Fibroblast of skin of right biceps (primary cell): ENCODE measurements at regions not wholly inside any gene's neighbourhood (a gene's known extent, or its start where the extent isn't known, plus 50 kb on each side); places are given as distances from the start of the nearest gene placed in this dataset.
A peak's percentile ranks its signal among the peaks of the same experiment; 100 is the strongest.
"Not testable (repeated sequence)": the region's sequence is repeated elsewhere in the genome, so short reads cannot be mapped to it uniquely, and the experiment has no call there.

Experiments
- DNase-seq: peaks from one replicate; pipeline ENCODE4 v3.0.0-alpha.2; 2013

GRCh38 chr13:57784633-57785032 is 153.1 kb downstream of the PCDH17 start:
- no peak for DNase-seq

GRCh38 chr13:57787058-57787791 is 155.7 kb downstream of the PCDH17 start:
- no peak for DNase-seq

- DNase-seq, result no peak
Measured at GRCh38 chr13:57799624-57800023, 168.1 kb downstream of the PCDH17 start.

GRCh38 chr13:57813651-57814050 is 182.1 kb downstream of the PCDH17 start:
- DNase-seq, result peak; percentile 25

- peak; percentile 20 for DNase-seq
Measured at GRCh38 chr13:57815600-57815999, 184.1 kb downstream of the PCDH17 start.

GRCh38 chr13:57820924-57821323 is 189.4 kb downstream of the PCDH17 start:
- no peak for DNase-seq

GRCh38 chr13:57823704-57824103 is 192.2 kb downstream of the PCDH17 start:
- no peak for DNase-seq

GRCh38 chr13:57824121-57824520 is 192.6 kb downstream of the PCDH17 start:
- no peak for DNase-seq

GRCh38 chr13:57825066-57825465 is 193.5 kb downstream of the PCDH17 start:
- no peak for DNase-seq

- no peak for DNase-seq
Measured at GRCh38 chr13:57829496-57829895, 198.0 kb downstream of the PCDH17 start.

GRCh38 chr13:57832187-57832586 is 200.6 kb downstream of the PCDH17 start:
- no peak for DNase-seq

GRCh38 chr13:57837801-57838200 is 206.3 kb downstream of the PCDH17 start:
- DNase-seq, result no peak

- DNase-seq, result no peak
Measured at GRCh38 chr13:57843521-57843920, 212.0 kb downstream of the PCDH17 start.

GRCh38 chr13:57846600-57847173 is 215.1 kb downstream of the PCDH17 start:
- DNase-seq, result no peak

GRCh38 chr13:57857945-57858344 is 226.4 kb downstream of the PCDH17 start:
- no peak for DNase-seq

GRCh38 chr13:57858376-57858775 is 226.8 kb downstream of the PCDH17 start:
- DNase-seq, result no peak

- no peak for DNase-seq
Measured at GRCh38 chr13:57862879-57863278, 231.3 kb downstream of the PCDH17 start.

- no peak for DNase-seq
Measured at GRCh38 chr13:57865600-57866294, 234.2 kb downstream of the PCDH17 start.

- no peak for DNase-seq
Measured at GRCh38 chr13:57874530-57874929, 243.0 kb downstream of the PCDH17 start.

- DNase-seq, result peak; percentile 52
Measured at GRCh38 chr13:57877601-57878000, 246.1 kb downstream of the PCDH17 start.

- peak; percentile 49 for DNase-seq
Measured at GRCh38 chr13:57878291-57878690, 246.7 kb downstream of the PCDH17 start.

- DNase-seq, result no peak
Measured at GRCh38 chr13:57897225-57897624, 265.7 kb downstream of the PCDH17 start.

GRCh38 chr13:57899096-57899495 is 267.6 kb downstream of the PCDH17 start:
- no peak for DNase-seq

GRCh38 chr13:57909833-57910232 is 278.3 kb downstream of the PCDH17 start:
- not testable (repeated sequence) for DNase-seq
